GM12874 (cell line): ENCODE measurements at regions not wholly inside any gene's neighbourhood (a gene's known extent, or its start where the extent isn't known, plus 50 kb on each side); places are given as distances from the start of the nearest gene placed in this dataset.

ENCODE experiments used
- CTCF ChIP-seq: IDR thresholded peaks from 2 replicates; pipeline ENCODE4 v1.5.1; 2011; ENCODE audit warnings: low read depth, mild to moderate bottlenecking, control low read depth, low read length, moderate library complexity; ENCODE audit not compliant: insufficient read depth

DNA sequence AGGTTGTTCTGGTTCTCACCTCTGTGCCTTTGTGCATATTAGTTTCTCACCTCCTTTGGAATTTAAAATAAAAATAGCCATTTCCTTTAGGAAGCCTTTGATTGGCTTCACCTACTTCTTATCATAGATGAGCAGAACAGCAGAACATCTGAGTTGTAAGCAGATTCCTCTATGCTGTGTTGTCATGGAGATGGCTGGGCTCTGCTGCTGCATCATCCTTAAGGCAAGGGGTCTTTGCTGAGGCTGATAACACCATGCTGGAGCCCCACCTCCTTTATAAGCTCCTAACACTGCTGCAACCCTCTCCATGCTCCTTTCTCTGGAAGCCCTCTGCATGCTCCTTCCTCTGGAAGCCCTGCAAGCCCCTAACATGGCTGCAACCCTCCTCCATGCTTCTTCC, 276.5 kb upstream of the TCF21 start:
- TF ChIP-seq CTCF, result no peak

DNA sequence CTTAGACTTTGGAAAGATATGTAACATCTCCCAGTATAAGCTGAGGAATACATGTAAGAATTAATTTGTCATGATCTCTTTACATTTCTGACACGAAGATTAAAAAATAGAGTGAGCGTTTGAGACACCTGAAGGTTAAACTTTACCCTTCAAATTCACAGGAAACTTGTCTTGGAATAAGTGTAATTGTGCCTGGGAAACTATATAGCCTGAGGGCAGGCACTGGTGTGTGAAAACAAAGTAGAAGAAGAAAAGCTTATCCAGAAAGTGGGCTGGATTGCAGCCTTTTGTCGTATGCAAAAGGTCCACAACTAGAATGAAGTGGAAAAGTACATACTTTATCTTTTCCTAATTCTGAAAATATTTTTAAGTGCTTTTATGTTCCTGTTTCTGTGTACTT, 275.7 kb upstream of the TCF21 start:
- TF ChIP-seq CTCF, result no peak

- TF ChIP-seq CTCF, result no peak
Measured at GRCh38 chr6:133621751-133622150, 267.2 kb upstream of the TCF21 start.

DNA sequence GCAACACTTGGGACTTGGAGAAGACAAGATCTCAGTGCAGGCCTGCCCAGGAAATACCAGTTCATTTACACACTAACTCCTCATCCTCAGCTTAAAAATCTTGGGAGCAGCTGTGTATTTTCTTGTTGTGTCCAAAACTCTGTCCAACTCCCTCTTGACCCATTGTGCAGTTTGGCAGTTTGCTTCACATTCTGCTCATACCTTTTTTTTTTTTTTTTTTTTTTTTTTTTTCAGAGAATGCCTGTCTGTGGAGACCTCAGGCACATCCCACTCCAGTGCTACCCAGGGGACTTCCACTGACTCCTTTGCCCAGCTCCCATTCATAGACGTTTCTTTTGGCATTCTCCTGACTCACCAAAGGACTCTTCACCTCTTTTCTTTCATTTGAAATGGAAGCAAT, 265.8 kb upstream of the TCF21 start:
- TF ChIP-seq CTCF, result no peak

GRCh38 chr6:133623621-133624020, 265.3 kb upstream of the TCF21 start:
- no peak for TF ChIP-seq CTCF

DNA sequence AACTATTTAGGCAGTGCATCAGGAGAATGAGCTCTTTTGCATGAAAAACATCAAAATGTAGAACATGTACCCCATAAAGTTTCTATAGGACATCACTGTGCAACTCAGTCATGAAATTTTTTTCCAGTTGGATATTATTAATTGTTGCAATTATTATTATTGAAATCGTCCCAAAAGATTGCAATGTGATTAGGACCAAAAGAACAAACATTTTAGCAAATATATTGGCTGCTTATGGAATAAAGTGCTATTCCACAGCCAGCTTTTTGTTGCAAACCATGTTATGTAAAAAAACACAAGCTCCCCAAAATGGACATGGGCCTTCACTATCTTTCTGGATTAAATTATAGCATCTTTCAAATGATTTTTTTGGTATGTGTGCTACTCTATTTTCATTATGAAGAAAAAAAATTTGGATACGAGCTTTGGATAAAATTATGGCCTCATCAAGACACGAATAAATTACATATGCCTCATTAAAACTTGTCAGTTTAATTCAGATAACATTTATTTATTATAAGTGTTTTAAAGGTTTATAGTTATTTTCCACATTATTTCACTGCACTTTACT, 262.7 kb upstream of the TCF21 start:
- no peak for TF ChIP-seq CTCF

DNA sequence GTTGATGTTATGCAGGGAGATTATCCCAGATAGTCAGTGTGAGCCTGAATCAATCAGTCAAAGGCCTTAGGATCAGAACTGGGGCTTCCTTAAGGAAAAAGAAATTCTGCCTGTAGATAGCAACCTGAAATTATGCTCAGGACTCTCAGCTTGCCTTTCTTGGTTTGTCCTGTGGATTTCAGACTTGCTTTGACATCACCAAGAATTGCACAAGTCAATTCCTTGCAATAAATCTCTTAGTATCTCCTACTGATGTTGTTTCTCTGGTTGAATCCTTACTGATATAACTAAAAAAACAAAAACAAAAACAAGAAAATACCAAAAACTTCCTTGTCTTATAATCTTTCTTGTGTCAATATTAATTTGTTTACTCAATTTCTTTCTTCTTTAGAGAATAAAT, 258.9 kb upstream of the TCF21 start:
- no peak for TF ChIP-seq CTCF
